ENCODE measurements at regions not wholly inside any gene's neighbourhood (a gene's known extent, or its start where the extent isn't known, plus 50 kb on each side); places are given as distances from the start of the nearest gene placed in this dataset.

DNA sequence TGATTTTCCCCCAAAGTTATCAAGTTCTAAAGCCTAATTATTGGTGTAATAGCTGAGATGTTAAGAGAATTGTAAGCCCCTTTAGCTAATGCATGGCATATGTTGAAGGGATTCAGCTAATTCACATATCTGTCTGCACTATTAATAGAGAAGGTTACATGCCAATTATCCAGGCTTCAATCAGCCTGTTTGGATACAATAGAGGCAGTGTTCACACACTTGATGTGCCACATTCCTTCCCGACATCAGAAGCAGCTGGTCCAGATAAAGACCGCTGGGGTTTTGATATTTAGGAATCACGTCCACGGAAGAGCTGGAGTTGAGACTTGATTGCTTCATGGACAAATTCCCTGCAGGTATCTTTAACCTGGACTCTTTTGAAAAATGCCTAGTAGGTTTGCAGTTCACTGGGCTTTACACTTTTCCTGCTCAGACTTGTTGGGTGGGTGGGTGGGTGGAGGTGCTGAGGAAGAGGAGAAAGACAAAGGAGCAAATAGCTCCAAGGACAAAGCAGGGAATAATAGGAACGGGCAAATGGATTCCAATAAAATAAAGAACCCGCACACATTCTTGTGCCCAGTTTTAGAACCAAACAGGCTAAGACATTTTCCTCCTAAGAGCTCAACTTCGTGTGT lies 142.6 kb upstream of the ZNF217 start:
- no peaks in the 10 kb centered on the region for H3K9me3 ChIP-seq (ENCODE audit: control insufficient read depth, low read depth, low read length)
- WGBS (ENCODE audit: extremely low coverage, insufficient read length, low lambda C conversion rate), result no CpG with 5 or more reads among the region's 7 CpGs
- H3K27me3 Mint-ChIP-seq (ENCODE audit: low read depth), result peaks cover 3% of the 10 kb centered on the region; the same call in 1 of the 2 replicates
- H2BK120ac ChIP-seq (ENCODE audit: low read depth, low read length, poor library complexity, severe bottlenecking), result no peak overlapping the region
- H4K5ac ChIP-seq (ENCODE audit: insufficient read length, low read depth, low read length), result no peak overlapping the region
- no peaks in the 10 kb centered on the region for H4K20me1 ChIP-seq (ENCODE audit: control insufficient read depth, insufficient read depth, insufficient read length)
- H3K23me2 ChIP-seq (ENCODE audit: insufficient read length, low read depth, low read length, poor library complexity, severe bottlenecking), result no peaks in the 10 kb centered on the region
- no peaks in the 10 kb centered on the region for H3K79me2 ChIP-seq (ENCODE audit: insufficient read depth, low read length)
- H4K91ac ChIP-seq (ENCODE audit: insufficient read length, low read depth, low read length), result no peak overlapping the region
- no peaks in the 10 kb centered on the region for H3K36me3 Mint-ChIP-seq (ENCODE audit: insufficient read depth in 1 of 3, low read depth in 3 of 3)
- H3K4me1 Mint-ChIP-seq, result peaks cover 67 to 70% of the 10 kb centered on the region in 2 experiments
- H3K56ac ChIP-seq (ENCODE audit: insufficient read length, low read depth, low read length), result no peak overlapping the region
- H2BK15ac ChIP-seq (ENCODE audit: low read depth, low read length), result no peak overlapping the region
- peak overlapping the region; percentile 25 for H2BK12ac ChIP-seq (ENCODE audit: insufficient read length, low read depth, low read length)
- no peak for DNase-seq
- no peak overlapping the region for H3K4ac ChIP-seq (ENCODE audit: low read depth, low read length)
- no peak overlapping the region for H3K14ac ChIP-seq (ENCODE audit: insufficient read depth, low read length)
- peaks cover 0 to 2% of the 10 kb centered on the region in 2 experiments; a peak in 1 of 5 replicates for H3K9me3 Mint-ChIP-seq
- no peak overlapping the region for H2BK5ac ChIP-seq (ENCODE audit: insufficient read length, low read length)
- peak overlapping the region; percentile 11 for H3K4me2 ChIP-seq (ENCODE audit: insufficient read depth, insufficient read length, low read length)
- H2BK20ac ChIP-seq (ENCODE audit: low read depth, low read length, poor library complexity, severe bottlenecking), result peak overlapping the region; percentile 65
- H3K18ac ChIP-seq (ENCODE audit: insufficient read length, low read depth, low read length), result no peak overlapping the region
- TF ChIP-seq, protein P1, sequence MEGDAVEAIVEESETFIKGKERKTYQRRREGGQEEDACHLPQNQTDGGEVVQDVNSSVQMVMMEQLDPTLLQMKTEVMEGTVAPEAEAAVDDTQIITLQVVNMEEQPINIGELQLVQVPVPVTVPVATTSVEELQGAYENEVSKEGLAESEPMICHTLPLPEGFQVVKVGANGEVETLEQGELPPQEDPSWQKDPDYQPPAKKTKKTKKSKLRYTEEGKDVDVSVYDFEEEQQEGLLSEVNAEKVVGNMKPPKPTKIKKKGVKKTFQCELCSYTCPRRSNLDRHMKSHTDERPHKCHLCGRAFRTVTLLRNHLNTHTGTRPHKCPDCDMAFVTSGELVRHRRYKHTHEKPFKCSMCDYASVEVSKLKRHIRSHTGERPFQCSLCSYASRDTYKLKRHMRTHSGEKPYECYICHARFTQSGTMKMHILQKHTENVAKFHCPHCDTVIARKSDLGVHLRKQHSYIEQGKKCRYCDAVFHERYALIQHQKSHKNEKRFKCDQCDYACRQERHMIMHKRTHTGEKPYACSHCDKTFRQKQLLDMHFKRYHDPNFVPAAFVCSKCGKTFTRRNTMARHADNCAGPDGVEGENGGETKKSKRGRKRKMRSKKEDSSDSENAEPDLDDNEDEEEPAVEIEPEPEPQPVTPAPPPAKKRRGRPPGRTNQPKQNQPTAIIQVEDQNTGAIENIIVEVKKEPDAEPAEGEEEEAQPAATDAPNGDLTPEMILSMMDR (conservative IDR thresholded peaks at IDR 0.05), result no peak
- peak overlapping the region; percentile 62 for H3T11ph ChIP-seq (ENCODE audit: low read length)
- no peaks in the 10 kb centered on the region for H3K27me3 ChIP-seq (ENCODE audit: insufficient read depth, low read length)
- no peak overlapping the region for H2AK5ac ChIP-seq (ENCODE audit: insufficient read length, low read length)
- peaks cover 29% of the 10 kb centered on the region for H3K4me1 ChIP-seq (ENCODE audit: insufficient read depth, low read length)
- peak overlapping the region; percentile 66 for H3K27ac ChIP-seq (ENCODE audit: insufficient read length, low read depth, low read length)
- peak overlapping the region; percentile 99 for H3K27ac Mint-ChIP-seq
- H3K79me1 ChIP-seq (ENCODE audit: insufficient read depth, low read depth, low read length, poor library complexity, severe bottlenecking), result no peaks in the 10 kb centered on the region
- peak overlapping the region in 1 of 2 experiments; percentile 67; a peak in 3 of 5 replicates for H3K4me3 Mint-ChIP-seq
- H3K23ac ChIP-seq (ENCODE audit: insufficient read length, low read depth, low read length), result no peak overlapping the region
- H4K8ac ChIP-seq (replicated peaks; ENCODE audit: insufficient read length, low read depth, low read length), result no peak overlapping the region
- H2AFZ ChIP-seq (ENCODE audit: low read length), result no peak overlapping the region
- no peak overlapping the region for H3K9ac ChIP-seq (ENCODE audit: extremely low read depth, insufficient read length, low read length)
